ENCODE measurements at regions not wholly inside any gene's neighbourhood (a gene's known extent, or its start where the extent isn't known, plus 50 kb on each side); places are given as distances from the start of the nearest gene placed in this dataset.

DNA sequence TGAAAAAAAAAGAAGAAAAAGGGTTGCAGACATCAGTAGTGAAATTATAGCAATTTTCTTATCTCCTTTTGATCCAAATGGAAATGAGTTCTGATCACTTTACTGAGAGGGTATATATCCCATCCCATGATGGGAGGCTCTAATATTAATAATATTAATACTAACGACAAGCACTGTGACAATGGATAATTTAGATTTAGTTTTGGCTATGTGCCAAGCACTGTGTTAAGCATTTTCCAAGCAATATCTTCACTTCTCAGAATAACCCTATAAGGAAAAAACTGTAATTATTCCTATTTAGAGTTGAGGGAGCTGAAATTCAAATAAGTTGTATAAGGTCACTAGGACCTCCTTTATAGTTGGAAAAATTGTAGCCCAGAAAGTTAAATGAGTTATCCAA lies 58.4 kb upstream of the ASTN2 start:
- H3K27ac ChIP-seq (ENCODE audit: low read length, poor library complexity, severe bottlenecking), result no peak overlapping the region
- H3K4me2 ChIP-seq (ENCODE audit: low read length, poor library complexity, severe bottlenecking), result no peak overlapping the region
- H3K23ac ChIP-seq (ENCODE audit: low read length in 2 of 2), result no peak overlapping the region
- H3K18ac ChIP-seq (ENCODE audit: low read depth in 1 of 2, low read length in 2 of 2), result no peak overlapping the region
- H4K8ac ChIP-seq (ENCODE audit: low read length), result no peak overlapping the region
- no peak overlapping the region for H2BK15ac ChIP-seq (ENCODE audit: low read depth, poor library complexity, severe bottlenecking)
- H2BK120ac ChIP-seq (ENCODE audit: low read depth, low read length), result no peak overlapping the region
- no peak overlapping the region for H2BK12ac ChIP-seq (ENCODE audit: low read length in 2 of 2)
- H2BK5ac ChIP-seq (ENCODE audit: low read depth, low read length, poor library complexity, severe bottlenecking), result no peak overlapping the region
- H3K9me3 ChIP-seq (ENCODE audit: control insufficient read depth, low read length), result no peaks in the 10 kb centered on the region
- no peak overlapping the region for H3K4me3 ChIP-seq (ENCODE audit: insufficient read depth in 1 of 2, low read depth in 1 of 2, low read length in 2 of 2)
- no peak overlapping the region for H2AK5ac ChIP-seq (ENCODE audit: low read length, severe bottlenecking)
- H3K4ac ChIP-seq (ENCODE audit: low read depth in 1 of 2, low read length in 2 of 2), result no peak overlapping the region
- no peak overlapping the region for H3K14ac ChIP-seq (ENCODE audit: low read length in 2 of 2)
- WGBS, result no CpG with 5 or more reads among the region's 1 CpG
- no peak overlapping the region for H2AFZ ChIP-seq (ENCODE audit: low read depth, low read length)
- no peaks in the 10 kb centered on the region for H3K79me1 ChIP-seq (replicated peaks; ENCODE audit: low read length, poor library complexity, severe bottlenecking)
- no peak overlapping the region for H4K91ac ChIP-seq (ENCODE audit: low read length)
- H3K36me3 ChIP-seq (ENCODE audit: control insufficient read depth in 1 of 2, insufficient read depth in 2 of 2, low read depth in 1 of 2, low read length in 2 of 2), result no peaks in the 10 kb centered on the region
- no peaks in the 10 kb centered on the region for H3K27me3 ChIP-seq (ENCODE audit: control insufficient read depth in 1 of 2, insufficient read depth in 1 of 2, low read length in 2 of 2)
- H3K4me1 ChIP-seq (ENCODE audit: control insufficient read depth, insufficient read depth, low read depth, low read length), result no peaks in the 10 kb centered on the region
- DNase-seq, result no peak
- no peak overlapping the region for H3K9ac ChIP-seq (ENCODE audit: low read length)

DNA sequence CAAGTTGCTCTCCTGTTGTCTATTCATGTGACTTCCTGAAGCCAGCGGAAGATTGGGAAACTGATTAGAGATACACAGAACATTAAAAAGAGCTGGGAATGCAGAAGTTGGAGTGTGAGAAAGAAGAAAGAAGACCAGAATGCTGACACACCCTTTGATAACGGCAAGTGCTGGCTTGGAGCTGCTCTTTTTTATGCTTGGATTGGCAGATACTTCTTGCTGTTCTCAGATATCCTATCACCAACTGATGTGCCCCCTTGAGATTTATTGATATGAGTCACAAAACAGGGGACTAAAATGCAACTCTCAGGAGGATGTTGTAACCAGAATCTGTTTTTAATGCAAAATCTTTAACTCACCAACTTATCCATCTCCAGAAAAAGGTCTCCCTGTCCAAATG lies 56.0 kb upstream of the ASTN2 start:
- 35% methylated on average over 2 of the region's 2 CpGs for WGBS

DNA sequence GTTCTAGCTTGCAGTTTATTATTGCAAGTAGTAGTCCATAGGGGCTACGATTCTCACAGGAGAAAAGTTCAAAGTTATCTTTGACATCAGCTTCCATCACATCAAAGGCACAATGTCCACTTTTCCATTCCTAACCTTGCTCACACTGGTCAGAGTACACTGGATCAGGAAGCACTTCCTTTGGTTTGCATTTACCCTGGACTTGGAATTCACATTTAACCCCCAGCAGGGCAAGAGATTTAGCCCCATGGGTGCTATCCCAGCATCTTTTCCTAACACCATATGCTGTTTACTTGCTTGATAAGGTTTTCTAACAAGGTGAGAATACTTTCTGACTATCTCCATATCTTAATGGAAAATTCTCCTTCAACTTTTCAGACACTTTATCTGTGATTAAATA lies 55.6 kb upstream of the ASTN2 start:
- H3K27me3 ChIP-seq (ENCODE audit: control insufficient read depth in 1 of 2, insufficient read depth in 1 of 2, low read length in 2 of 2), result no peaks in the 10 kb centered on the region
- H2AK5ac ChIP-seq (ENCODE audit: low read length, severe bottlenecking), result no peak overlapping the region
- no peaks in the 10 kb centered on the region for H3K79me1 ChIP-seq (replicated peaks; ENCODE audit: low read length, poor library complexity, severe bottlenecking)
- H3K23ac ChIP-seq (ENCODE audit: low read length in 2 of 2), result no peak overlapping the region
- no peak overlapping the region for H3K4me3 ChIP-seq (ENCODE audit: insufficient read depth in 1 of 2, low read depth in 1 of 2, low read length in 2 of 2)
- no peak overlapping the region for H3K27ac ChIP-seq (ENCODE audit: low read length, poor library complexity, severe bottlenecking)
- DNase-seq, result no peak
- no peak overlapping the region for H3K18ac ChIP-seq (ENCODE audit: low read depth in 1 of 2, low read length in 2 of 2)
- H3K4me2 ChIP-seq (ENCODE audit: low read length, poor library complexity, severe bottlenecking), result no peak overlapping the region
- H2BK5ac ChIP-seq (ENCODE audit: low read depth, low read length, poor library complexity, severe bottlenecking), result no peak overlapping the region
- no peak overlapping the region for H2BK15ac ChIP-seq (ENCODE audit: low read depth, poor library complexity, severe bottlenecking)
- WGBS, result 29% methylated on average over 1 of the region's 1 CpG
- no peaks in the 10 kb centered on the region for H3K9me3 ChIP-seq (ENCODE audit: control insufficient read depth, low read length)
- no peaks in the 10 kb centered on the region for H3K36me3 ChIP-seq (ENCODE audit: control insufficient read depth in 1 of 2, insufficient read depth in 2 of 2, low read depth in 1 of 2, low read length in 2 of 2)
- no peak overlapping the region for H2AFZ ChIP-seq (ENCODE audit: low read depth, low read length)
- H3K4me1 ChIP-seq (ENCODE audit: control insufficient read depth, insufficient read depth, low read depth, low read length), result no peaks in the 10 kb centered on the region
- no peak overlapping the region for H2BK12ac ChIP-seq (ENCODE audit: low read length in 2 of 2)
- H4K91ac ChIP-seq (ENCODE audit: low read length), result no peak overlapping the region
- no peak overlapping the region for H3K9ac ChIP-seq (ENCODE audit: low read length)
- H4K8ac ChIP-seq (ENCODE audit: low read length), result no peak overlapping the region
- no peak overlapping the region for H2BK120ac ChIP-seq (ENCODE audit: low read depth, low read length)
- no peak overlapping the region for H3K4ac ChIP-seq (ENCODE audit: low read depth in 1 of 2, low read length in 2 of 2)
- no peak overlapping the region for H3K14ac ChIP-seq (ENCODE audit: low read length in 2 of 2)

More for the DNA sequence above, 56.0 kb upstream of the ASTN2 start:
- H2BK12ac ChIP-seq (ENCODE audit: low read length in 2 of 2), result no peak overlapping the region
- no peaks in the 10 kb centered on the region for H3K9me3 ChIP-seq (ENCODE audit: control insufficient read depth, low read length)
- H3K27ac ChIP-seq (ENCODE audit: low read length, poor library complexity, severe bottlenecking), result no peak overlapping the region
- no peak overlapping the region for H2AK5ac ChIP-seq (ENCODE audit: low read length, severe bottlenecking)
- no peak overlapping the region for H3K23ac ChIP-seq (ENCODE audit: low read length in 2 of 2)
- no peak overlapping the region for H3K4ac ChIP-seq (ENCODE audit: low read depth in 1 of 2, low read length in 2 of 2)
- H2BK15ac ChIP-seq (ENCODE audit: low read depth, poor library complexity, severe bottlenecking), result no peak overlapping the region
- H3K4me2 ChIP-seq (ENCODE audit: low read length, poor library complexity, severe bottlenecking), result no peak overlapping the region
- H3K9ac ChIP-seq (ENCODE audit: low read length), result no peak overlapping the region
- no peaks in the 10 kb centered on the region for H3K4me1 ChIP-seq (ENCODE audit: control insufficient read depth, insufficient read depth, low read depth, low read length)
- H3K18ac ChIP-seq (ENCODE audit: low read depth in 1 of 2, low read length in 2 of 2), result no peak overlapping the region
- H2BK5ac ChIP-seq (ENCODE audit: low read depth, low read length, poor library complexity, severe bottlenecking), result no peak overlapping the region
- H3K36me3 ChIP-seq (ENCODE audit: control insufficient read depth in 1 of 2, insufficient read depth in 2 of 2, low read depth in 1 of 2, low read length in 2 of 2), result no peaks in the 10 kb centered on the region
- H3K79me1 ChIP-seq (replicated peaks; ENCODE audit: low read length, poor library complexity, severe bottlenecking), result no peaks in the 10 kb centered on the region
- H4K91ac ChIP-seq (ENCODE audit: low read length), result no peak overlapping the region
- H2AFZ ChIP-seq (ENCODE audit: low read depth, low read length), result no peak overlapping the region
- no peak overlapping the region for H3K4me3 ChIP-seq (ENCODE audit: insufficient read depth in 1 of 2, low read depth in 1 of 2, low read length in 2 of 2)
- H4K8ac ChIP-seq (ENCODE audit: low read length), result no peak overlapping the region
- no peaks in the 10 kb centered on the region for H3K27me3 ChIP-seq (ENCODE audit: control insufficient read depth in 1 of 2, insufficient read depth in 1 of 2, low read length in 2 of 2)
- no peak overlapping the region for H2BK120ac ChIP-seq (ENCODE audit: low read depth, low read length)
- no peak overlapping the region for H3K14ac ChIP-seq (ENCODE audit: low read length in 2 of 2)
- no peak for DNase-seq

DNA sequence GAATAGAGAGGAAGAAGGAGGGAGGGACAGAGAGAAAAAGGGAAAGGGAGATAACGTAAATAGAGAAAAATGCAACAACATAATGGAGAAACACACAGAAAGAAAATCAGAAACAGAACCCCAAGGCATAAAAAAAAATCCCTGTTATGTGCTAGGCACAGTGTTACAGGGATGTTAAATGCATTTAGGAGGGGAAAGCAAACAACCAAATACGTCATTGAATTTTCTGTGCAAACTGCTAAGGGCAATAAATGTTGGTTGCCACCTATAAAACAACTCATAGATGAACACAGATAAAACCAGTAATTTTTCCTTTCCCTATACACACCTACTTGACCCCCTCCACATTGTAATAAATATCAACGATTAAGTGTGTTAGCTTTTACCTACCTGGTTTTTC lies 51.3 kb upstream of the ASTN2 start:
- no peaks in the 10 kb centered on the region for H3K9me3 ChIP-seq (ENCODE audit: control insufficient read depth, low read length)
- no peak overlapping the region for H2AK5ac ChIP-seq (ENCODE audit: low read length, severe bottlenecking)
- H3K14ac ChIP-seq (ENCODE audit: low read length in 2 of 2), result no peak overlapping the region
- no peak overlapping the region for H2BK5ac ChIP-seq (ENCODE audit: low read depth, low read length, poor library complexity, severe bottlenecking)
- H3K4me3 ChIP-seq (ENCODE audit: insufficient read depth in 1 of 2, low read depth in 1 of 2, low read length in 2 of 2), result no peak overlapping the region
- no peak overlapping the region for H3K27ac ChIP-seq (ENCODE audit: low read length, poor library complexity, severe bottlenecking)
- H2BK120ac ChIP-seq (ENCODE audit: low read depth, low read length), result no peak overlapping the region
- DNase-seq, result no peak
- no peak overlapping the region for H2BK15ac ChIP-seq (ENCODE audit: low read depth, poor library complexity, severe bottlenecking)
- H2BK12ac ChIP-seq (ENCODE audit: low read length in 2 of 2), result no peak overlapping the region
- H3K4me1 ChIP-seq (ENCODE audit: control insufficient read depth, insufficient read depth, low read depth, low read length), result no peaks in the 10 kb centered on the region
- no peak overlapping the region for H4K91ac ChIP-seq (ENCODE audit: low read length)
- no peak overlapping the region for H3K4me2 ChIP-seq (ENCODE audit: low read length, poor library complexity, severe bottlenecking)
- no peak overlapping the region for H3K18ac ChIP-seq (ENCODE audit: low read depth in 1 of 2, low read length in 2 of 2)
- H2AFZ ChIP-seq (ENCODE audit: low read depth, low read length), result no peak overlapping the region
- H3K4ac ChIP-seq (ENCODE audit: low read depth in 1 of 2, low read length in 2 of 2), result no peak overlapping the region
- peaks cover 0 to 4% of the 10 kb centered on the region in 2 experiments for H3K27me3 ChIP-seq (ENCODE audit: control insufficient read depth in 1 of 2, insufficient read depth in 1 of 2, low read length in 2 of 2)
- 50% methylated on average over 1 of the region's 3 CpGs for WGBS
- no peak overlapping the region for H4K8ac ChIP-seq (ENCODE audit: low read length)
- no peaks in the 10 kb centered on the region for H3K36me3 ChIP-seq (ENCODE audit: control insufficient read depth in 1 of 2, insufficient read depth in 2 of 2, low read depth in 1 of 2, low read length in 2 of 2)
- H3K23ac ChIP-seq (ENCODE audit: low read length in 2 of 2), result no peak overlapping the region
- H3K79me1 ChIP-seq (replicated peaks; ENCODE audit: low read length, poor library complexity, severe bottlenecking), result no peaks in the 10 kb centered on the region
- no peak overlapping the region for H3K9ac ChIP-seq (ENCODE audit: low read length)
